PC-9 (cell line): ENCODE measurements at regions not wholly inside any gene's neighbourhood (a gene's known extent, or its start where the extent isn't known, plus 50 kb on each side); places are given as distances from the start of the nearest gene placed in this dataset.

ENCODE experiments used
- BruUV-seq: library from RNA; stranded (reverse); fragments of 400-500 nt; replicated peaks from 2 replicates; lab custom pipeline; 2021; lab: Mats Ljungman, UMichigan
- CTCF ChIA-PET: fragments of 300-600 bp; sonication (Branson Sonifier 250); formaldehyde crosslinking; loops from one replicate; lab custom pipeline; 2022; ENCODE audit warnings: antibody characterized with exemption; lab: Charles Lee
- POLR2A ChIA-PET: fragments of 300-600 bp; sonication (Branson Sonifier 250); formaldehyde crosslinking; loops from one replicate; lab custom pipeline; 2022; ENCODE audit warnings: antibody characterized with exemption; ENCODE audit not compliant: unreplicated experiment; lab: Charles Lee
- DNase-seq, 2 experiments: peaks; one replicate each; pipeline versions ENCODE4 v3.0.0 to v3.0.0-alpha.2; 2015 to 2022; ENCODE audit warnings: mixed read lengths in 1 of 2
- H2AFZ ChIP-seq: fragments of 200-600 bp; sonication (generic); 2 replicates; pipeline ENCODE4 v1.8.1; 2017; ENCODE audit warnings: antibody characterized with exemption
- H3F3A ChIP-seq: fragments of 200-600 bp; sonication (generic); 2 replicates; pipeline ENCODE4 v1.8.1; 2017; ENCODE audit warnings: antibody characterized with exemption, mild to moderate bottlenecking, low read depth; ENCODE audit not compliant: insufficient read depth
- H3K27ac ChIP-seq: fragments of 200-600 bp; sonication (generic); 2 replicates; pipeline ENCODE4 v1.6.1; 2016; ENCODE audit warnings: mixed run types
- H3K27me3 ChIP-seq: fragments of 200-600 bp; sonication (generic); 2 replicates; pipeline ENCODE4 v1.6.1; 2016; ENCODE audit warnings: low read depth, mixed run types; ENCODE audit not compliant: insufficient read depth
- H3K36me3 ChIP-seq: fragments of 200-600 bp; sonication (generic); 2 replicates; pipeline ENCODE4 v1.6.1; 2016; ENCODE audit warnings: low read depth, mixed run types
- H3K4me1 ChIP-seq: fragments of 200-600 bp; sonication (generic); replicated peaks from 2 replicates; pipeline ENCODE4 v1.6.1; 2016; ENCODE audit warnings: mixed run types; ENCODE audit not compliant: insufficient read depth
- H3K4me2 ChIP-seq: fragments of 200-600 bp; sonication (generic); 2 replicates; pipeline ENCODE4 v1.6.1; 2017; ENCODE audit warnings: mixed run types
- H3K4me3 ChIP-seq: fragments of 200-600 bp; sonication (generic); 2 replicates; pipeline ENCODE4 v1.6.1; 2016; ENCODE audit warnings: mixed run types
- H3K79me2 ChIP-seq: fragments of 200-600 bp; sonication (generic); 2 replicates; pipeline ENCODE4 v1.6.1; 2017; ENCODE audit warnings: low read depth, mixed run types
- H3K9me2 ChIP-seq: fragments of 200-600 bp; sonication (generic); 2 replicates; pipeline ENCODE4 v1.8.1; 2017; ENCODE audit warnings: mild to moderate bottlenecking; ENCODE audit not compliant: insufficient read depth
- H3K9me3 ChIP-seq: fragments of 200-600 bp; sonication (generic); 2 replicates; pipeline ENCODE4 v1.8.1; 2016; ENCODE audit warnings: low read depth; ENCODE audit not compliant: insufficient read depth
- H4K20me1 ChIP-seq: fragments of 200-600 bp; sonication (generic); 2 replicates; pipeline ENCODE4 v1.8.1; 2017; ENCODE audit not compliant: insufficient read depth
- EZH2 ChIP-seq: fragments of 200-600 bp; sonication (generic); IDR thresholded peaks from 2 replicates; pipeline ENCODE4 v1.8.0; 2017; ENCODE audit warnings: antibody characterized with exemption, low read depth
- intact Hi-C: fragments of 100-400 bp; cut with micrococcal nuclease; formaldehyde crosslinking; loops from one replicate; pipeline ENCODE4 v1.10.0; 2022; ENCODE audit not compliant: unreplicated experiment
- TF ChIP-seq, protein P1 (sequence below): fragments of 200-600 bp; sonication (generic); conservative IDR thresholded peaks from 2 replicates; pipeline ENCODE4 v1.6.1; 2017; ENCODE audit warnings: mixed run types, antibody characterized with exemption, mild to moderate bottlenecking, moderate library complexity

DNA sequence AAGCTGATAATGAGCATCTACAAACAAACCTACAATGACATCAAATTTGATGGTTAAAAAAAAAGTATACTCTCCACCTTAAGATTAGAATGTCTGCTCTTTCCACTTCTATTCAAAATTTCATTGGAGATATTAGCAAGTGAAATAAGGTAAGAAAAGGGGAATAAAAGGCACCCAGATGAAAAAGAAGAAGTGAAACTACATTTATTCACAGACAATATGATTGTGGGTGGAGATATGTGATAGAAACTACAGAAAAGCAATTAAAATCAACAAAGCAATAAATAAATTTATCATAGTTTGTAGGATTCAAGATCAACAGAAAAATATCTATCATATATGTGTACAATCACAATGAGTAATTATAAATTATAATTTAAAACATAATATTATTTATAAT lies 395.1 kb upstream of the CCNH start:
- DNase-seq: no peak
- BruUV-seq: no TSS peak
- no peaks in the 10 kb centered on the region; the same call in 1 of the 2 replicates for H4K20me1 ChIP-seq
- no peaks in the 10 kb centered on the region for H3K9me2 ChIP-seq
- no peak overlapping the region for H3K4me3 ChIP-seq
- H3K27ac ChIP-seq: no peak overlapping the region
- no peaks in the 10 kb centered on the region for H3K79me2 ChIP-seq
- H3K36me3 ChIP-seq: no peaks in the 10 kb centered on the region
- POLR2A ChIA-PET: no interaction called here
- CTCF ChIA-PET: no interaction called here
- no peak overlapping the region for H2AFZ ChIP-seq
- no peaks in the 10 kb centered on the region for H3K9me3 ChIP-seq
- H3K4me1 ChIP-seq: no peaks in the 10 kb centered on the region
- no peak overlapping the region for H3K4me2 ChIP-seq
- no peaks in the 10 kb centered on the region for H3K27me3 ChIP-seq
- intact Hi-C loops: no loop called here
- H3F3A ChIP-seq: no peaks in the 10 kb centered on the region
- TF ChIP-seq, protein P1, sequence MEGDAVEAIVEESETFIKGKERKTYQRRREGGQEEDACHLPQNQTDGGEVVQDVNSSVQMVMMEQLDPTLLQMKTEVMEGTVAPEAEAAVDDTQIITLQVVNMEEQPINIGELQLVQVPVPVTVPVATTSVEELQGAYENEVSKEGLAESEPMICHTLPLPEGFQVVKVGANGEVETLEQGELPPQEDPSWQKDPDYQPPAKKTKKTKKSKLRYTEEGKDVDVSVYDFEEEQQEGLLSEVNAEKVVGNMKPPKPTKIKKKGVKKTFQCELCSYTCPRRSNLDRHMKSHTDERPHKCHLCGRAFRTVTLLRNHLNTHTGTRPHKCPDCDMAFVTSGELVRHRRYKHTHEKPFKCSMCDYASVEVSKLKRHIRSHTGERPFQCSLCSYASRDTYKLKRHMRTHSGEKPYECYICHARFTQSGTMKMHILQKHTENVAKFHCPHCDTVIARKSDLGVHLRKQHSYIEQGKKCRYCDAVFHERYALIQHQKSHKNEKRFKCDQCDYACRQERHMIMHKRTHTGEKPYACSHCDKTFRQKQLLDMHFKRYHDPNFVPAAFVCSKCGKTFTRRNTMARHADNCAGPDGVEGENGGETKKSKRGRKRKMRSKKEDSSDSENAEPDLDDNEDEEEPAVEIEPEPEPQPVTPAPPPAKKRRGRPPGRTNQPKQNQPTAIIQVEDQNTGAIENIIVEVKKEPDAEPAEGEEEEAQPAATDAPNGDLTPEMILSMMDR: no peak

DNA sequence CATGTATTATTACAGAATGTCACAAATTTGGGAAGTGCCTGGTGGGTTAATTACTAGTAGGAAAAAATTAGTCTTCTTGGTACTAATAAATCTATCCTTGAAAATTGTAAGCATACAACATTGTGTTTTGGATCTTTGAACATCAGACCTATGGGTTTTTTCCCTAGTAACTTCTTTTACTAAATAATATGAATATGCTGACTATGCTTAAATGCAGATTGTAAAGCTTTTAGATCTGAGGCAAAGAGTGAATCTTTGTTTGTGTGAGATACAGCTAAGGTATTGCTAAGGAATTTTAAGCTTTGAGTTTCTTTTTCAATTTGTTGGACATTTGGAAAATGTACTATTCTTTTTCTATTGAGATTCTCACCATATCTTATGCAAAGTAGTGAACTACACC lies 390.6 kb upstream of the CCNH start:
- Histone ChIP-seq H3K4me1 (no peaks in the 10 kb centered on the region), H3K36me3 (no peaks in the 10 kb centered on the region), H3K9me3 (no peaks in the 10 kb centered on the region), H3F3A (no peaks in the 10 kb centered on the region), H3K79me2 (no peaks in the 10 kb centered on the region), H4K20me1 (no peaks in the 10 kb centered on the region), H3K27ac (no peak overlapping the region), H3K9me2 (no peaks in the 10 kb centered on the region), H3K27me3 (no peaks in the 10 kb centered on the region), H3K4me2 (no peak overlapping the region), H3K4me3 (no peak overlapping the region), H2AFZ (no peak overlapping the region)
- no peak for TF ChIP-seq EZH2
- TF ChIP-seq, protein P1: no peak
- no peak for DNase-seq
- ChIA-PET CTCF (no interaction called here), POLR2A (interaction anchor here (0.7 kb wide), 1 partner anchor 75 kb away, joined by 3 read pairs; no protein-coding TSS in a partner anchor)
- intact Hi-C loops: no loop called here
- no TSS peak for BruUV-seq

DNA sequence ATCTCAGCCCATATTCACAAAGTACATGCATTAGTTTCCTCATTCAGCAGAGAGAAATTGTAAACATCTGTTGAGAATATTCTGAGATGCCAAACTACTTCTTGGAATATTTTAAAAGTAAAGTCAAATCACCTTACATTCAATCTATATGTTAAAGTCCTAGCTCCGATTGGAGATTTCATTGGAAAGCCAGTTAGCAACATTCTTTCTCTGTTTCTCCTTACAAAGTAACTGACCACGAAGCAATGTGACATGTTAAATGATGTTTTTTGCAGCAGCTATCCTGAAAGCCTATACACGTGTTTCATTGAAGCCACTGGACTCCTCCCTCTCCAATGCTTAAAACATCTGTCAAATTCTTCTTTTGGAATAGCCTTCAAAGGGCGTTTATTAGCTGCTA lies 379.1 kb upstream of the CCNH start:
- POLR2A ChIA-PET: no interaction called here
- H3K27me3 ChIP-seq: no peaks in the 10 kb centered on the region
- no peaks in the 10 kb centered on the region for H3K9me2 ChIP-seq
- no peaks in the 10 kb centered on the region for H3K4me1 ChIP-seq
- H3K79me2 ChIP-seq: no peaks in the 10 kb centered on the region
- H3F3A ChIP-seq: no peaks in the 10 kb centered on the region
- no peaks in the 10 kb centered on the region for H4K20me1 ChIP-seq
- no peak overlapping the region for H3K4me2 ChIP-seq
- no peaks in the 10 kb centered on the region for H3K36me3 ChIP-seq
- intact Hi-C loops: no loop called here
- H3K9me3 ChIP-seq: no peaks in the 10 kb centered on the region
- H3K27ac ChIP-seq: no peak overlapping the region
- no TSS peak for BruUV-seq
- no peak for DNase-seq
- TF ChIP-seq, protein P1: no peak
- TF ChIP-seq EZH2: no peak
- 0 out of 2 replicates have a peak overlapping the region, but pooled peaks have one; percentile 31 for H2AFZ ChIP-seq
- H3K4me3 ChIP-seq: no peak overlapping the region
- CTCF ChIA-PET: no interaction called here
